ENCODE measurements at regions not wholly inside any gene's neighbourhood (a gene's known extent, or its start where the extent isn't known, plus 50 kb on each side); places are given as distances from the start of the nearest gene placed in this dataset.
"Not testable (repeated sequence)": the region's sequence is repeated elsewhere in the genome, so short reads cannot be mapped to it uniquely, and the experiment has no call there.

- not testable (repeated sequence) for H2BK12ac ChIP-seq (ENCODE audit: low read length in 2 of 2); H2BK15ac ChIP-seq (ENCODE audit: low read depth, poor library complexity, severe bottlenecking); H2AK5ac ChIP-seq (ENCODE audit: low read length, severe bottlenecking); H2BK5ac ChIP-seq (ENCODE audit: low read depth, low read length, poor library complexity, severe bottlenecking); H3K4me2 ChIP-seq (ENCODE audit: low read length, poor library complexity, severe bottlenecking); DNase-seq; H3K4me1 ChIP-seq (ENCODE audit: control insufficient read depth, insufficient read depth, low read depth, low read length); H3K9me3 ChIP-seq (ENCODE audit: control insufficient read depth, low read length); H4K8ac ChIP-seq (ENCODE audit: low read length); H3K14ac ChIP-seq (ENCODE audit: low read length in 2 of 2); H3K18ac ChIP-seq (ENCODE audit: low read depth in 1 of 2, low read length in 2 of 2); H3K27ac ChIP-seq (ENCODE audit: low read length, poor library complexity, severe bottlenecking); H3K79me1 ChIP-seq (replicated peaks; ENCODE audit: low read length, poor library complexity, severe bottlenecking); H2BK120ac ChIP-seq (ENCODE audit: low read depth, low read length); H2AFZ ChIP-seq (ENCODE audit: low read depth, low read length); H3K23ac ChIP-seq (ENCODE audit: low read length in 2 of 2); H3K9ac ChIP-seq (ENCODE audit: low read length); H3K27me3 ChIP-seq (ENCODE audit: control insufficient read depth in 1 of 2, insufficient read depth in 1 of 2, low read length in 2 of 2); H3K4ac ChIP-seq (ENCODE audit: low read depth in 1 of 2, low read length in 2 of 2); H4K91ac ChIP-seq (ENCODE audit: low read length); H3K4me3 ChIP-seq (ENCODE audit: insufficient read depth in 1 of 2, low read depth in 1 of 2, low read length in 2 of 2)
- peaks cover 0 to 22% of the 10 kb centered on the region in 2 experiments for H3K36me3 ChIP-seq (ENCODE audit: control insufficient read depth in 1 of 2, insufficient read depth in 2 of 2, low read depth in 1 of 2, low read length in 2 of 2)
- 85% methylated on average over 4 of the region's 5 CpGs for WGBS
These were observed 66.5 kb downstream of the SOD2 start for GRCh38 chr6:159626506-159626905.

GRCh38 chr6:159623156-159623555 is 69.9 kb downstream of the SOD2 start:
- Histone ChIP-seq H3K23ac (ENCODE audit: low read length in 2 of 2) (no peak overlapping the region), H3K18ac (ENCODE audit: low read depth in 1 of 2, low read length in 2 of 2) (no peak overlapping the region), H2BK120ac (ENCODE audit: low read depth, low read length) (no peak overlapping the region), H4K91ac (ENCODE audit: low read length) (no peak overlapping the region), H3K4me3 (ENCODE audit: insufficient read depth in 1 of 2, low read depth in 1 of 2, low read length in 2 of 2) (no peak overlapping the region), H3K4me2 (ENCODE audit: low read length, poor library complexity, severe bottlenecking) (no peak overlapping the region), H4K8ac (ENCODE audit: low read length) (no peak overlapping the region), H2BK15ac (ENCODE audit: low read depth, poor library complexity, severe bottlenecking) (no peak overlapping the region), H3K27me3 (ENCODE audit: control insufficient read depth in 1 of 2, insufficient read depth in 1 of 2, low read length in 2 of 2) (no peaks in the 10 kb centered on the region), H3K79me1 (replicated peaks; ENCODE audit: low read length, poor library complexity, severe bottlenecking) (no peaks in the 10 kb centered on the region), H3K36me3 (ENCODE audit: control insufficient read depth in 1 of 2, insufficient read depth in 2 of 2, low read depth in 1 of 2, low read length in 2 of 2) (peaks cover 0 to 9% of the 10 kb centered on the region in 2 experiments), H3K4me1 (ENCODE audit: control insufficient read depth, insufficient read depth, low read depth, low read length) (no peaks in the 10 kb centered on the region), H3K14ac (ENCODE audit: low read length in 2 of 2) (no peak overlapping the region), H3K9ac (ENCODE audit: low read length) (no peak overlapping the region), H3K4ac (ENCODE audit: low read depth in 1 of 2, low read length in 2 of 2) (no peak overlapping the region), H3K9me3 (ENCODE audit: control insufficient read depth, low read length) (no peaks in the 10 kb centered on the region), H2AFZ (ENCODE audit: low read depth, low read length) (no peak overlapping the region), H2BK12ac (ENCODE audit: low read length in 2 of 2) (no peak overlapping the region), H2BK5ac (ENCODE audit: low read depth, low read length, poor library complexity, severe bottlenecking) (no peak overlapping the region), H3K27ac (ENCODE audit: low read length, poor library complexity, severe bottlenecking) (no peak overlapping the region), H2AK5ac (ENCODE audit: low read length, severe bottlenecking) (no peak overlapping the region)
- WGBS: 100% methylated on average over 3 of the region's 5 CpGs
- no peak for DNase-seq

- H3K79me1 ChIP-seq (replicated peaks; ENCODE audit: low read length, poor library complexity, severe bottlenecking): no peaks in the 10 kb centered on the region
- H3K27me3 ChIP-seq (ENCODE audit: control insufficient read depth in 1 of 2, insufficient read depth in 1 of 2, low read length in 2 of 2): no peaks in the 10 kb centered on the region
- H3K9ac ChIP-seq (ENCODE audit: low read length): no peak overlapping the region
- no peak overlapping the region for H4K8ac ChIP-seq (ENCODE audit: low read length)
- H2AFZ ChIP-seq (ENCODE audit: low read depth, low read length): no peak overlapping the region
- H4K91ac ChIP-seq (ENCODE audit: low read length): no peak overlapping the region
- H3K4ac ChIP-seq (ENCODE audit: low read depth in 1 of 2, low read length in 2 of 2): no peak overlapping the region
- no peak overlapping the region for H2BK12ac ChIP-seq (ENCODE audit: low read length in 2 of 2)
- H3K18ac ChIP-seq (ENCODE audit: low read depth in 1 of 2, low read length in 2 of 2): no peak overlapping the region
- H3K9me3 ChIP-seq (ENCODE audit: control insufficient read depth, low read length): peaks cover 12% of the 10 kb centered on the region
- no peak for DNase-seq
- WGBS: no CpG with 5 or more reads among the region's 1 CpG
- H2BK120ac ChIP-seq (ENCODE audit: low read depth, low read length): no peak overlapping the region
- no peaks in the 10 kb centered on the region for H3K4me1 ChIP-seq (ENCODE audit: control insufficient read depth, insufficient read depth, low read depth, low read length)
- no peak overlapping the region for H2BK5ac ChIP-seq (ENCODE audit: low read depth, low read length, poor library complexity, severe bottlenecking)
- H2BK15ac ChIP-seq (ENCODE audit: low read depth, poor library complexity, severe bottlenecking): no peak overlapping the region
- H3K27ac ChIP-seq (ENCODE audit: low read length, poor library complexity, severe bottlenecking): no peak overlapping the region
- H3K4me3 ChIP-seq (ENCODE audit: insufficient read depth in 1 of 2, low read depth in 1 of 2, low read length in 2 of 2): no peak overlapping the region
- no peak overlapping the region for H3K4me2 ChIP-seq (ENCODE audit: low read length, poor library complexity, severe bottlenecking)
- no peak overlapping the region for H3K14ac ChIP-seq (ENCODE audit: low read length in 2 of 2)
- H3K36me3 ChIP-seq (ENCODE audit: control insufficient read depth in 1 of 2, insufficient read depth in 2 of 2, low read depth in 1 of 2, low read length in 2 of 2): peaks cover 0 to 21% of the 10 kb centered on the region in 2 experiments
- no peak overlapping the region for H2AK5ac ChIP-seq (ENCODE audit: low read length, severe bottlenecking)
- H3K23ac ChIP-seq (ENCODE audit: low read length in 2 of 2): no peak overlapping the region
These were observed 72.1 kb downstream of the SOD2 start for GRCh38 chr6:159620947-159621346.

- no peaks in the 10 kb centered on the region for H3K4me1 ChIP-seq (ENCODE audit: control insufficient read depth, insufficient read depth, low read depth, low read length)
- H3K79me1 ChIP-seq (replicated peaks; ENCODE audit: low read length, poor library complexity, severe bottlenecking): no peaks in the 10 kb centered on the region
- no peak overlapping the region for H2AK5ac ChIP-seq (ENCODE audit: low read length, severe bottlenecking)
- H4K91ac ChIP-seq (ENCODE audit: low read length): no peak overlapping the region
- no peak overlapping the region for H3K4me2 ChIP-seq (ENCODE audit: low read length, poor library complexity, severe bottlenecking)
- no peak overlapping the region for H3K9ac ChIP-seq (ENCODE audit: low read length)
- no peak for DNase-seq
- H2BK12ac ChIP-seq (ENCODE audit: low read length in 2 of 2): no peak overlapping the region
- H3K23ac ChIP-seq (ENCODE audit: low read length in 2 of 2): no peak overlapping the region
- H3K9me3 ChIP-seq (ENCODE audit: control insufficient read depth, low read length): peaks cover 17% of the 10 kb centered on the region
- peaks cover 0 to 11% of the 10 kb centered on the region in 2 experiments for H3K36me3 ChIP-seq (ENCODE audit: control insufficient read depth in 1 of 2, insufficient read depth in 2 of 2, low read depth in 1 of 2, low read length in 2 of 2)
- no peak overlapping the region for H2AFZ ChIP-seq (ENCODE audit: low read depth, low read length)
- H3K27me3 ChIP-seq (ENCODE audit: control insufficient read depth in 1 of 2, insufficient read depth in 1 of 2, low read length in 2 of 2): no peaks in the 10 kb centered on the region
- no peak overlapping the region for H2BK120ac ChIP-seq (ENCODE audit: low read depth, low read length)
- H3K4me3 ChIP-seq (ENCODE audit: insufficient read depth in 1 of 2, low read depth in 1 of 2, low read length in 2 of 2): peak overlapping the region in 1 of 2 experiments; percentile 5
- H3K14ac ChIP-seq (ENCODE audit: low read length in 2 of 2): no peak overlapping the region
- H3K18ac ChIP-seq (ENCODE audit: low read depth in 1 of 2, low read length in 2 of 2): no peak overlapping the region
- no peak overlapping the region for H3K27ac ChIP-seq (ENCODE audit: low read length, poor library complexity, severe bottlenecking)
- 87% methylated on average over 1 of the region's 1 CpG for WGBS
- no peak overlapping the region for H4K8ac ChIP-seq (ENCODE audit: low read length)
- H2BK5ac ChIP-seq (ENCODE audit: low read depth, low read length, poor library complexity, severe bottlenecking): no peak overlapping the region
- H2BK15ac ChIP-seq (ENCODE audit: low read depth, poor library complexity, severe bottlenecking): no peak overlapping the region
- H3K4ac ChIP-seq (ENCODE audit: low read depth in 1 of 2, low read length in 2 of 2): no peak overlapping the region
These were observed 75.6 kb downstream of the SOD2 start for GRCh38 chr6:159617444-159617843.
